Fibroblast of the aortic adventitia (primary cell): ENCODE measurements at regions not wholly inside any gene's neighbourhood (a gene's known extent, or its start where the extent isn't known, plus 50 kb on each side); places are given as distances from the start of the nearest gene placed in this dataset.

Source experiments
- DNase-seq: peaks from one replicate; pipeline ENCODE4 v3.0.0-alpha.2; 2010; ENCODE audit warnings: low read depth
- H3K4me3 ChIP-seq: 2 replicates; pipeline ENCODE4 v1.5.1; 2011; ENCODE audit warnings: low read depth, mild to moderate bottlenecking, control low read depth, low read length, moderate library complexity
- CTCF ChIP-seq: IDR thresholded peaks from 2 replicates; pipeline ENCODE4 v1.5.1; 2011; ENCODE audit warnings: mild to moderate bottlenecking, low read length, control low read depth, inconsistent platforms; ENCODE audit not compliant: insufficient read depth

GRCh38 chr3:117799387-117799735 lies 1089.8 kb downstream of the TUSC7 start:
- TF ChIP-seq CTCF: no peak
- H3K4me3 ChIP-seq: no peak overlapping the region
- DNase-seq: no peak

GRCh38 chr3:117801912-117802239 lies 1092.3 kb downstream of the TUSC7 start:
- H3K4me3 ChIP-seq: no peak overlapping the region
- no peak for DNase-seq
- no peak for TF ChIP-seq CTCF

- no peak overlapping the region for H3K4me3 ChIP-seq
- no peak for DNase-seq
- TF ChIP-seq CTCF: no peak
Observed at GRCh38 chr3:117809186-117810081, 1099.9 kb downstream of the TUSC7 start.

- no peak overlapping the region for H3K4me3 ChIP-seq
- no peak for TF ChIP-seq CTCF
- DNase-seq: no peak
Observed at GRCh38 chr3:117811786-117812185, 1102.2 kb downstream of the TUSC7 start.

- peak; percentile 61 for DNase-seq
- no peak overlapping the region for H3K4me3 ChIP-seq
- TF ChIP-seq CTCF: no peak
Observed at GRCh38 chr3:117814975-117815374, 1105.4 kb downstream of the TUSC7 start.

- no peak for DNase-seq
- no peak for TF ChIP-seq CTCF
- H3K4me3 ChIP-seq: no peak overlapping the region
Observed at GRCh38 chr3:117817103-117817502, 1107.5 kb downstream of the TUSC7 start.

- DNase-seq: no peak
- H3K4me3 ChIP-seq: no peak overlapping the region
- TF ChIP-seq CTCF: no peak
Observed at GRCh38 chr3:117818592-117818991, 1109.0 kb downstream of the TUSC7 start.
